ENCODE measurements at regions not wholly inside any gene's neighbourhood (a gene's known extent, or its start where the extent isn't known, plus 50 kb on each side); places are given as distances from the start of the nearest gene placed in this dataset.

DNA sequence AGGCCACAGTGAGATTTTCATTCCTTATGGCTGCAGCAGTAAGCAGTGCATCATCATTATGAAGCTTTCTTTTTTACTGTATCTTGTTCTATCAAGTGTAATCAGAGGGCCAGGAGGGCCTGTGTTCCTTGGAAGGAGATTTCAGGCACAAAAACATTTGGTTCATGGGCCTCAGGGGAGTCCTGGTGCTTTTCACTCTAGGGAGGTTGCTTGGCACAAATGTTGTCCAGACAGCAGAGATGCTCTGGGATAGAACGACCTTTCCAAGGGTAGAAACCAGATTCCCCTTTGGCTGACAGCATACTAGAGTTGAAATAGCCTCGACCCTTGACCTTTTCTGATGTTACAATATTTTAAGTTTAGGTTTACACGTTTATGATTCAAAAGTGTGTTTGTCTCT lies 95.3 kb upstream of the CLSTN2 start:
- TF ChIP-seq EZH2 (optimal IDR thresholded peaks at IDR 0.05; ENCODE audit: low read depth, low read length) (no peak), CTCF (IDR thresholded peaks at IDR 0.05; ENCODE audit: low read length) (no peak), EZH2phosphoT487 (IDR thresholded peaks at IDR 0.05; ENCODE audit: low read length) (no peak)
- H3K27ac ChIP-seq (ENCODE audit: low read length): no peak overlapping the region
- no peak overlapping the region for H3K4me3 ChIP-seq (ENCODE audit: low read length)
- H3K36me3 ChIP-seq (replicated peaks; ENCODE audit: insufficient read depth, low read length): no peaks in the 10 kb centered on the region
- no peak for DNase-seq
- H2AFZ ChIP-seq (ENCODE audit: low read length): no peak overlapping the region
- H3F3A ChIP-seq (ENCODE audit: insufficient read depth, low read length): no peaks in the 10 kb centered on the region
- no peaks in the 10 kb centered on the region for H3K9me3 ChIP-seq (replicated peaks; ENCODE audit: insufficient read depth, low read length)
- no peak overlapping the region for H3K9ac ChIP-seq (ENCODE audit: low read length)
- H3K27me3 ChIP-seq (replicated peaks; ENCODE audit: insufficient read depth, low read length): no peaks in the 10 kb centered on the region
- no peaks in the 10 kb centered on the region for H3K79me2 ChIP-seq (ENCODE audit: low read length)
- no peaks in the 10 kb centered on the region for H3K4me1 ChIP-seq (ENCODE audit: low read length)
- H3K9me2 ChIP-seq (replicated peaks; ENCODE audit: insufficient read depth, low read length): no peaks in the 10 kb centered on the region
- H4K20me1 ChIP-seq (ENCODE audit: insufficient read depth, low read length): no peaks in the 10 kb centered on the region
- H3K4me2 ChIP-seq (ENCODE audit: low read depth, low read length): no peak overlapping the region

DNA sequence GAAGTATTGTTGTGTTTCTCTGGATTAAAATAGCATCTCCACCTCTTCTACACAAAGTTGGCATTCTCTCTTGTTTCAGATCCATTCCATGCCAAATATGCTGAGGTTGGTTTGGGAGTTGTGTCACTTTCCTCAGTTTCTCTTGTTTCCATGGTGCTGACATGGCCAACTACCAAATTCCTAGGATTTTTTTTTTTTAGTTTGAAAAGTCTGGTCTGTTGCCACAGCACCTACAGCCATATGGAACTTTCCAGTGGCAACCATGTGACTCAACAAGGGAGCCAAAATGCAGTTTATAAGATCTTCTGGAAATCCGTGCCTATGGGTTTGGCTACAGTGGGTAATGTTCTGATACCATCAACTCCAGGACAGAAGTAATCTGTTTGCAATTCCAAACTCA lies 96.0 kb upstream of the CLSTN2 start:
- no peaks in the 10 kb centered on the region for H3K4me1 ChIP-seq (ENCODE audit: low read length)
- H3K27ac ChIP-seq (ENCODE audit: low read length): no peak overlapping the region
- H3F3A ChIP-seq (ENCODE audit: insufficient read depth, low read length): no peaks in the 10 kb centered on the region
- H2AFZ ChIP-seq (ENCODE audit: low read length): no peak overlapping the region
- no peaks in the 10 kb centered on the region for H3K36me3 ChIP-seq (replicated peaks; ENCODE audit: insufficient read depth, low read length)
- no peak overlapping the region for H3K4me2 ChIP-seq (ENCODE audit: low read depth, low read length)
- no peaks in the 10 kb centered on the region for H3K9me3 ChIP-seq (replicated peaks; ENCODE audit: insufficient read depth, low read length)
- H3K9ac ChIP-seq (ENCODE audit: low read length): no peak overlapping the region
- no peaks in the 10 kb centered on the region for H3K27me3 ChIP-seq (replicated peaks; ENCODE audit: insufficient read depth, low read length)
- DNase-seq: no peak
- H4K20me1 ChIP-seq (ENCODE audit: insufficient read depth, low read length): no peaks in the 10 kb centered on the region
- H3K79me2 ChIP-seq (ENCODE audit: low read length): no peaks in the 10 kb centered on the region
- no peak overlapping the region for H3K4me3 ChIP-seq (ENCODE audit: low read length)
- TF ChIP-seq EZH2 (optimal IDR thresholded peaks at IDR 0.05; ENCODE audit: low read depth, low read length) (no peak), CTCF (IDR thresholded peaks at IDR 0.05; ENCODE audit: low read length) (no peak), EZH2phosphoT487 (IDR thresholded peaks at IDR 0.05; ENCODE audit: low read length) (no peak)
- H3K9me2 ChIP-seq (replicated peaks; ENCODE audit: insufficient read depth, low read length): no peaks in the 10 kb centered on the region

DNA sequence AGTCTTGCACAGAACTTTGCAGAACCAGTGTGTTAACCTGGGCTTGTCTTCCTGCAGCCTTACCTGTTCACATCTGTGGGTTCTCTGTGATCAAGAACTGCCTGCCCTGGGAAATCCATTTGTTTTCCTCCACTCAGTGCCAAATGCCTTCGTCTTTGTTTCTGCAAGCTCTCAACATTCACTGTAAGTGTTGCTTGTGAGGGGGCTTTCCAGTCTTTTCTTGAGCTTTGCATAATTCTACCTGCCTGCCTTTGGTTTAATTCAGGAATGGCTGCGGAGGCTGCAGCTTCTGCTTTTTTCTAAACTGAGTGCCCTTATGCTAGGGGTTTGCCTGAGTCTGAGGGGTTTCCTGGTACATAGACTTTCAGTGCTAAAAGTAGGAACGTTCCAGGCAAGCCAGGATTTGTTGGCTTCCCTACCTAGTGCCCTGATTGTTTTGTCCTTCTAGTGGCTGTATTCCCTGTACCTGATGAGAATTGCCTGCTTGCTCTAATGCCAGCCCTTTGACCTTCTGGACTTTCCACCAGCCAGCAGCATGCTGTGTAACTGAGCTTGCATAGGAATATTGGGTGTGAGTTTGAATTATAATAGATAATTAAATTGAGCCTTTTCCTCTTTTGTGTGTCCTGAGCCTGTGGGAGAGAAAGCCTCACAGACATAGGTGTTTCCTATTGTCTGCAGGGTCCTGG lies 96.6 kb upstream of the CLSTN2 start:
- H3K27ac ChIP-seq (ENCODE audit: low read length): no peak overlapping the region
- H3K4me3 ChIP-seq (ENCODE audit: low read length): no peak overlapping the region
- H3K9ac ChIP-seq (ENCODE audit: low read length): no peak overlapping the region
- H3K27me3 ChIP-seq (replicated peaks; ENCODE audit: insufficient read depth, low read length): no peaks in the 10 kb centered on the region
- no peaks in the 10 kb centered on the region for H3K9me3 ChIP-seq (replicated peaks; ENCODE audit: insufficient read depth, low read length)
- no peaks in the 10 kb centered on the region for H3K9me2 ChIP-seq (replicated peaks; ENCODE audit: insufficient read depth, low read length)
- H2AFZ ChIP-seq (ENCODE audit: low read length): no peak overlapping the region
- no peaks in the 10 kb centered on the region for H3K79me2 ChIP-seq (ENCODE audit: low read length)
- no peaks in the 10 kb centered on the region for H3K4me1 ChIP-seq (ENCODE audit: low read length)
- TF ChIP-seq EZH2 (optimal IDR thresholded peaks at IDR 0.05; ENCODE audit: low read depth, low read length) (no peak), EZH2phosphoT487 (IDR thresholded peaks at IDR 0.05; ENCODE audit: low read length) (no peak), CTCF (IDR thresholded peaks at IDR 0.05; ENCODE audit: low read length) (no peak)
- no peaks in the 10 kb centered on the region for H4K20me1 ChIP-seq (ENCODE audit: insufficient read depth, low read length)
- no peaks in the 10 kb centered on the region for H3K36me3 ChIP-seq (replicated peaks; ENCODE audit: insufficient read depth, low read length)
- no peaks in the 10 kb centered on the region for H3F3A ChIP-seq (ENCODE audit: insufficient read depth, low read length)
- no peak overlapping the region for H3K4me2 ChIP-seq (ENCODE audit: low read depth, low read length)
- no peak for DNase-seq

Data from MM.1S (cell line).